ENCODE measurements at regions not wholly inside any gene's neighbourhood (a gene's known extent, or its start where the extent isn't known, plus 50 kb on each side); places are given as distances from the start of the nearest gene placed in this dataset.
"Not testable (repeated sequence)": the region's sequence is repeated elsewhere in the genome, so short reads cannot be mapped to it uniquely, and the experiment has no call there.

DNA sequence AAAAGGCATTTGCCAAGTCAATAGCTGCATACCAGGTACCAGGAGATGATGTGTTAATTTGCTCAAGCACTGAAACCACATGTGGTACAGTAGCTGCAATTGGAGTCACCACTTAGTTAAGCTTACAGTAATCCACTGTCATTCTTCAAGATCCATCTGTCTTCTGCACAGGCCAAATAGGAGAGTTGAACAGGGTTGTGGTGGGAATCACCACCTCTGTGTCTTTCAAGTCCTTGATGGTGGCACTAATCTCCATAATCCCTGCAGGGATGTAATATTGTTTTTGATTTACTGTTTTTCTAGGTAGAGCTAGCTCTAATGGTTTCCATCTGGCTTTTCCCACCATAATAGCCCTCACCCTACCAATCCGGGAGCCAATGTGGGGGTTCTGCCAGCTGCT lies 91.9 kb downstream of the FCRL5 start:
- ATAC-seq: no peak
- intact Hi-C loops (cut with DNase I): no loop called here
- no peak for DNase-seq

DNA sequence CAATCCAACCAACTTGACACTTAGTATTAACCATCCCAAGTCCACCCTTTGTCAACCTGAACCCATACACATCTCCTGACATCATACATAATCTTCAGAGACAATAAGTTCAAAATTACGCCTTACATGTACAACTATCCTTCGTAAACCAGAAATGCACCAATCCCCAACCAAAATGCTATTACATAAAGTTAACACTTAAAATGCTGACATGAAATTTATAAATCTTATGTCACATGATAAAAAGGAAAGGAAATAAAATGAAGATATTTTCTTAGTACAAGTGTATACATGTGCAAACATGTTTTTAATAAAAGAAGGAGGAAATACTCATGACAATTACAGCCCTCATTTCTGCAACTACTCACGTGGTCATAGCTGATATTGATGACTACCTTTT lies 95.0 kb downstream of the FCRL5 start:
- DNase-seq: no peak
- ATAC-seq: no peak
- intact Hi-C loops (cut with DNase I): no loop called here

DNA sequence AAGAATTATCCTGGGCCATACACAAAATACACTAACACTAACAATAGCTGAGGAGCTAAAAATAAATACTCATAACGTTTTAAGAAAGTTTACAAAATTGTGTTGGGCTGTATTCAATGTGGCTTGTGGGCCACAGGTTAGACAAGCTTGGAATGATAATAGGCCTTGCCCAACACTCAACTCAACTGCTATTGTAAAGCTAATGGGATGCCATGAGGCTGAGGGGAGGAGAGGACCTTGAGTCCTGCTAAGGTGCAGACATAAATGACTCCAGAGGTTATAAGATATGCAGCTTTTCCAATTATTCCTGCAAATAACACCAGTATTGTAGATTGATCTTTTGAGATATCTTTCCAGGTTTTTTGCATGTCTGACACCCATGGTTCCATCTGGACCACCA lies 97.0 kb downstream of the FCRL5 start:
- ATAC-seq: no peak
- intact Hi-C loops (cut with DNase I): no loop called here
- no peak for DNase-seq

DNA sequence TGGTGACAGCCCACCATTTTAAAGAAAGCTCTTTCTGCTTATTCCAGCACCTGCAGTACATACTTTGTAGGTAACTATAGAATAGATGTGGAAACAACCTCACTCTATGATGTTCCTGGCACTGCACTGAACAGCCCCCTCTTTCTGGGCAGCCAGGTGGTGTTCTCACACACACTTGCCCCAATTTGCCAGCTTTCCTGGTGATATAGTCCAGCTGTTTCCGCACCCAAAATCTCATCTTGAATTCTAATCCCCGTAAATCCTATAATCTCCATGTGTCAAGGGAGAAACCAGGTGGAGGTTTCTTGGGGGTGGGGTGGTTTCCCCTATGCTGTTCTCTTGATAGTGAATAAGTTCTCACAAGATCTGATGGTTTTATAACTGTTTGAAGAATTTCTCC lies 102.2 kb downstream of the FCRL5 start:
- ATAC-seq (no peak), DNase-seq (no peak)
- intact Hi-C loops (cut with DNase I): no loop called here

DNA sequence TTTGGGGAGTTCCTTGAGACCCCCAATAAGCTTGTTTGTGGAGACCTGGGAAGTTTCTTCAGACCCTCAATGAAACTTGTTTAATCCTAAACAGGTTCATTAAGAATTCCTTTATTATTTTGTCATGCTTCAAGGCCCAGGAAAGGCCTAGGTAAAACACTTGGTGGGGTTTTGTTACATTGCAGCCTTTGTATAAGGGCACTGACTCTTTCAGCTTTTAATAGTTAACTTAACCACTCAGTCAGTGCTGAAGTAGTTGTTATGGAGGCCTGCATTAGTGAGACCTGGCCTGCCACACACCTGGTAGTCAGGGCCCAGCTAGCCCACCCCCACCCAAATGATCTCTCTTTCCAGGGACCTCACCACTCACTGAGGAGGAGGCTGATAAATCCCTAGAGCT lies 103.7 kb downstream of the FCRL5 start:
- intact Hi-C loops (cut with DNase I): no loop called here
- DNase-seq (no peak), ATAC-seq (no peak)

DNA sequence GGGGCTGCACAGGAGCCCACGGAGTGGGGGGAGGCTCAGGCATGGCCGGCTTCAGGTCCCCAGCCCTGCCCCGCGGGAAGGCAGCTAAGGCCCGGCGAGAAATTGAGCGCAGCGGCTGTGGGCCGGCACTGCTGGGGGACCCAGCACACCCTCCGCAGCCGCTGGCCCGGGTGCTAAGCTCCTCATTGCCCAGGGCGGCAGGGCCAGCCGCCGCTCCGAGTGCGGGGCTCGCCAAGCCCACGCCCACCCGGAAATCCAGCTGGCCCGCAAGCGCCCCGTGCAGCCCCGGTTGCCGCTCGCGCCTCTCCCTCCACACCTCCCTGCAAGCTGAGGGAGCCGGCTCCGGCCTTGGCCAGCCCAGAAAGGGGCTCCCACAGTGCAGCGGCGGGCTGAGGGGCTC lies 106.0 kb downstream of the FCRL5 start:
- DNase-seq; ATAC-seq; intact Hi-C loops (cut with DNase I): not testable (repeated sequence)

DNA sequence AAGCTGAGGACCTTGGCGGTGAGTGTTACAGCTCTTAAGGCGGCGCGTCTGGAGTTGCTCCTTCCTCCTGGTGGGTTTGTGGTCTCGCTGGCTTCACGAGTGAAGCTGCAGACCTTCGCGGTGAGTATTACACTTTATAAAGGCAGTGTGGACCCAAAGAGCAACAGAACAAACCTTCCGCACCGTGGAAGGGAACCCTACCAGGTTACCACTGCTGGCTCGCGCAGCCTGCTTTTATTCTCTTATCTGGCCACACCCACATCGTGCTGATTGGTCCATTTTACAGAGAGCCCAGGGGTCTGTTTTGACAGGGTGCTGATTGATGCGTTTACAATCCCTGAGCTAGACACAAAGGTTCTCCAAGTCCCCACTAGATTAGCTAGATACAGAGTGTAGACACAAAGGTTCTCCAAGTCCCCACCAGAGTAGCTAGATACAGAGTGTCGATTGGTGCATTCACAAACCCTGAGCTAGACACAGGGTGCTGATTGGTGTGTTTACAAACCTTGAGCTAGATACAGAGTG lies 106.6 kb downstream of the FCRL5 start:
- ATAC-seq; DNase-seq; intact Hi-C loops (cut with DNase I): not testable (repeated sequence)

DNA sequence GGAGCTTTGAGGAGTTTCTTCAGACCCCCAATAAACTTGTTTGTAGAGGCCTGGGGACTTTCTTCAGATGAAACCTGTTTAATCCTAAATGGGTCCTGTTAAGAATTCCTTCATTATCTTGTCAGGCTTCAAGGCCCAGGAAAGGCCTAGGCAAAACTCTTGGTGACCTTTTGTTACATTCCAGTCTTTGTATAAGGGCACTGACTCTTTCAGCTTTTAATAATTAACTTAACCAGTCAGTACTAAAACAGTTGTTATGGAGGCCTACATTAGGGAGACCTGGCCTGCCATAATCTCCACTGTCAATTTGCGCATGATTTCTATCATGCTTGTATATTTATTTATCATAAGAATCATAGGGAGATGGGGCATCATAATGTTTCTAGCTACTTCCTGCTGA lies 110.2 kb downstream of the FCRL5 start:
- DNase-seq (no peak), ATAC-seq (no peak)
- intact Hi-C loops (cut with DNase I): no loop called here

DNA sequence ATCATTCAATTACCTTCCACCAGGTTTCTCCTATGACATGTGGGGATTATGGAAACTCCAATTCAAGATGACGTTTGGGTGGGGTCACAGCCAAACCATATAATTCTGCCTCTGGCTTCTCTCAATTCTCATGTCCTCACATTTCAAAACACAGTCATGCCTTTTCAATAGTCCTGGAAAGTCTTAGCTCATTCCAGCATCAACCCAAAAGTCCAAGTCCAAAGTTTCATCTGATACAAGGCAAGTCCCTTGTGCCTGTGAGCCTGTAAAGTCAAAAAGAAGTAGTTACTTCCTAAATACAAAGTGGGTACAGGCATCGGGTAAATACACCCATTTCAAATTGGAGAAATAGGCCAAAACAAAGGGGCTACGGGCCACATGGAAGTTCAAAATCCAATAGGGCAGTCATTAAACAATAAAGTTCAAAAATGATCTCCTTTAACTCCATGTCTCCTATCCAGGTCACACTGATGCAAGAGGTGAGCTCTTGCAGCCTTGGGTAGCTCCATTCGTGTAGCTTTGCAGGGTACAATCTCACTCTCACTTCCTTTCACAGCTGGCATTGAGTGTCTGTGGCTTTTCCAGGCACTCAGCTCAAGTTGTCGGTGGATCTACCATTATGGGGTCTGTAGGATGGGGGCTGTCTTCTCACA lies 112.9 kb downstream of the FCRL5 start:
- ATAC-seq (no peak), DNase-seq (no peak)
- intact Hi-C loops (cut with DNase I): no loop called here

DNA sequence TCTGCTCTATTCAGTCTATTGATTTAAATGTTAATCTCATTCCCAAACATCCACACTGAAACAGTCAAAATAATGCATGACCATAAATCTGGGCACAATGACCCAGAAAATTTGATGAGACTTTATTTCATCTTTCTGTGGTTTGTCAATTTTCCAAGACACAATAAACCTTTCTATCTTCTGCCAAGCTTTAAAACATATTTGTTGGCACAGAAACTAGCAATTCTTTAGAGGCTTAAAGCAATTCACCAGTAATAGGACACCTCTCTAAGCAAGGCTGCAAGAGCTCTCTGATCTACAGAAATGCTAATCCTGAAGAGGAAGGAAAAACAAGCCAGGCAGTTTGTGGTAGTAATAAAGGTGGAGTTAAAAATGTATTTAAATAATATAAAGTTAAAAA lies 113.7 kb downstream of the FCRL5 start:
- intact Hi-C loops (cut with DNase I): no loop called here
- ATAC-seq: no peak
- no peak for DNase-seq

DNA sequence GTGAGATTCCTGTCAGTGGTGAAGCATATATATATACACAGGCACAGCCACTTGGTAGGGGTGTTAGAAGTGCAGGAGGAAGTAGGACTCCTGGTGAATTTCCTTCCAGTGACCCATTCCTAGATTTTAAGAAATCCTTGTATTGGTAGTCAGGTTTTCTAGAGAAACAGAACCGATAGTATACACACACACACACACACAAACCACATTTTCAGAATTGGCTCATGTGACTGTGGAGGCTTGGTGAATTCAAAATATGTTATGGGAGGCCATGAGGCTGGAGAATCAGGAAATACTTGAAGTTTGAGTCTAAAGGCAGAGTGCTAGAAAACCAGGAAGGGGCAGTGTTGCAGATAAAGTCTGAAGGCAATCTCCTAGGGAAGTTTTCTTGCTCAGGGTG lies 114.2 kb downstream of the FCRL5 start:
- ATAC-seq: no peak
- DNase-seq: no peak
- intact Hi-C loops (cut with DNase I): no loop called here

DNA sequence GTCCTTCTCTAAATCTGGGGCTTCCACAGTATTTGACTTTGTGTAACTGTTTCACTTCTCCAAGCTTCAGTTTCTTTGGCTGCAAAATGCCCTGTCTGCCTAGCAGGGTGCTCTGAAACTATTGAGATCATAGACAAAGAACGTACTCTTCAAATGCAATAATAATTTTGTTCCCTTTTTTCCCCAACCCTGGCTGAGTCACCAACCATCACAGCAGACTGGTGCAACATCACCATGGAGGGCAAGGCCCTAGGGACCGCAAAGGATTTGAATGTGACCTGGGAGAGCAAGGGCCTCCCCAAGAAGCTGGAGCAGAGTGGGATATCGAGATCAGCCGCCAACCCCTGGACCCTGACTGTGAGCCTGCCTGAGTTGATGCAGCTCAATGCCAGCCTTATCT lies 115.0 kb downstream of the FCRL5 start:
- DNase-seq: no peak
- intact Hi-C loops (cut with DNase I): no loop called here
- ATAC-seq: peak in 1 of 2 donors; percentile 38

DNA sequence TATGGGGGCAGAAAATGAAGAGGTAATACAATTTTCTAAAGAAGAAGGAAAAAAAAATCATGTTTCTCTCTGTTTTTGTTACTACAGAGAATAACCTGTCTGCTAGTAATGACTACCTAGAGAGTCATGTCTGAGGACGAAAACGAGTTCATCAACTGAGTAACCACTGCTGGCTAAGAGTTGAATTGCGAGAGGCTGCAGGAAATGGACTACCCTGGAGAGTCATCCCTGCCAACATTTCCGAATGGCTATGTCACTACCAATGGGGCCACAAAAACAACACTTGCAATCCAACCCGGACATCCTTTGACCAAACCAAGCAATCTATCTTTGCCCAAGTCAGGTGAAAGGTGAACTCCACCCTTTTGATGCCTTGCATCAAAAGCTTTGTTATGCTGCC lies 120.6 kb downstream of the FCRL5 start:
- no peak for DNase-seq

DNA sequence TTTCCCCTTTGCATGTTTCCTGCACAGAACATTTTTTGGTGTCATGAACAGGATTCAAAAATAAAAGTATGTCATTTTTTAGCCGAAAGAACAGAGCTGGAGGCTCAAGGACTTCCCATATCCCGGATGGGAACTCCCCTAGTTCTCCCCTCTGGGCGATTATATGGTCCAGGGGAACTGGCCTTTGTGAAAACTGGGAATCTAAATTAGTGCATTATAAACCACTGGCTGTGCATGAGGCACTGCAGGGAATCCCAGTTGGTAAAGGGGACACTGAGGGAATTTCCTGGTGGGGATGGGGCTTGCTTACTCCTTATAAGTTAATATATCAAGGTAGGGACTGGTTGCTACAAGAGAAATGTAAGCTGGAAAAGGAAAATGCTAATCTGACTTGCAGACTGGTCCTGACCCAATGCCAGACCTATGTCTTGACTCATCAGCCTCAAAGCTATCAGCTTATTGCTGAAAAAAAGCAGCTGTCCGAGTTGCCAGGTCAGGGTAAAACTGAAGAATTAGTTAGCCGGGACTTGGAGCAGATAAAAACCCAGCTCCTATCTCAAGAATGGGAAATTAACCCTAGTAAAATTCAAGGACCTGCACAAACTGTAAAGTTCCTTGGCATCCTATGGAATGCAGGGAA lies 122.6 kb downstream of the FCRL5 start:
- ATAC-seq (peak in 1 of 2 donors; percentile 41), DNase-seq (no peak)
- intact Hi-C loops (cut with DNase I): no loop called here

More for the DNA sequence above, 120.6 kb downstream of the FCRL5 start:
- ATAC-seq: no peak
- intact Hi-C loops (cut with DNase I): no loop called here

DNA sequence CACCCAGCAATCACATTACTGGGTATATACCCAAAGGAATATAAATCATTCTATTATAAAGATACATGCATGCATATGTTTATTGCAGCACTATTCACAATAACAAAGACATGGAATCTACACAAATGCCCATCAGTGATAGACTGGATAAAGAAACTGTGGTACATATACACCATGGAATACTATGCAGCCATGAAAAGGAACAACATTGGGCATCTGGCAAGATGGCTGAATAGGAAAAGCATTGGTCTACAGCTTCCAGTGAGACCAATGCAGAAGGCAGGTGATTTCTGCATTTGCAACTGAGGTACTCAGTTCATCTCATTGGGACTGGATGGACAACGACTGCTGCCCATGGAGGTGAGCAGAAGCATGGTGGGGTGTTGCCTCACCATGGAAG lies 128.6 kb downstream of the FCRL5 start:
- ATAC-seq; intact Hi-C loops (cut with DNase I); DNase-seq: not testable (repeated sequence)

DNA sequence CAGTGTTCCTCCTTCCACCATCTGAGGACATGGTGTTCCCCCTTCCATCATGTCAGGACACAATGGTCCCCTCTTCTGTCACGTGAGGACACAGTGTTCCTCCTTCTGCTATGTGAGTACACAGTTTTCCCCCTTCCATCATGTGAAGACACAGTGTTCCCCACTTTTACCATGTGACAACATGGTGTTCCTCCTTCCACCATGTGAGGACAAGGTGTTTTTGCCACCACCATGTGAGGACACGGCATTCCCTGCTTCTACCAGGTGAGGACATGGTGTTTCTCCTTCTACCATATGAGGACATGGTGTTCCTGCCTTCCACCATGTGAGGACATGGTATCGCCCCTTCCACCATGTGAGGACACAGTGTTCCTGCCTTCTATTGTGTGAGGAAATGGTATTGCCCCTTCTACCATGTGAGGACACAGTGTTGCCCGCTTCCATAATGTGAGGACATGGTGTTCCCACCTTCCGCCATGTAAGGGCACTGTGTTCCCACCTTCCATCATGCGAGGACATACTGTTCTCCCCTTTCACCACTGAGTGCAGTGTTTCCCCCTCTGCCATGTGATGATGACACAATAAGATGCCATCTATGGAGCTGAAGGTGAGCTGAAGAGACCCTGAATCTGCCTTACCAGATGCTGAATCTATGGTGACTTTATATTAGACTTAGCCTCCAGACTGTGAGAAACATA lies 132.3 kb downstream of the FCRL5 start:
- no peak for ATAC-seq
- intact Hi-C loops (cut with DNase I): no loop called here

DNA sequence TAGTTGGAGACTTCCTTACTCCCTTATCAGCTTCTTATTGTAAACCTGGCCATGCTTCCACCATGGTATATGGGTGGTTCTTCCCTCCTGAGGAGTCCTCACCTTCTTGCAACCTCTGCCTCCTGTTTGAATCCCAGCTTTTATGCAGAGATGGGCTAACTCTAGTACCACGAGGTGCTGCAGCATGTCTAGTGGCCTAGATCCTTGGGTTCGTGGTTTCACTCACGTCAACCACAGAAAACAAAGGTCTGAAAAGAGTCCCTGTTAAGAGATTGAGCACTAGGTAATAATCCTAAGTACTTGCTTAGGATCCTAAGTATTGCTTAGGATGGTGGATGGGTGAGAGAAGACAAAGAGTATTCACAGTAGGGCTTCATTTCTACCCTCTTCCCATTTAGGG lies 133.7 kb downstream of the FCRL5 start:
- intact Hi-C loops (cut with DNase I): no loop called here
- DNase-seq (no peak), ATAC-seq (no peak)

More for the DNA sequence above, 132.3 kb downstream of the FCRL5 start:
- DNase-seq: no peak

DNA sequence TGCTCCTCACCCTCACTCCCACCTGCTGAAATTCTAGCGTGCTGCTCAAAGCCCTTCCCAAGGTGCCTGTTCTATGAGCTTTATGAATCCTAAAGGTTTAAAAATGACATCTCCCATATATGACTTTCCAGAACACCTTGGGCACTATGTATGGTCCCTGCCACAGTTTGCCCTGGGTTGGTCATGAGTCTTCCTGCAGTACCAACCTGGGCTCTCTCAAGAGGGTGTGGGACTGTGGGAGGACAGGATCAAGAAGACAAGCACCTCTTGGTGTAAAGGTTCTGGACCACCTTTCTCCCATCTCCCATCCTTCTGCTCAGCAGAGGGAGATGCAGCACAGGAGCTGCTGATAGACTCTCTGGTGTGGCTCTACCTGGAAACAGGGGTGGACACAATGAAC lies 134.1 kb downstream of the FCRL5 start:
- no peak for DNase-seq
- intact Hi-C loops (cut with DNase I): no loop called here
- ATAC-seq: no peak

DNA sequence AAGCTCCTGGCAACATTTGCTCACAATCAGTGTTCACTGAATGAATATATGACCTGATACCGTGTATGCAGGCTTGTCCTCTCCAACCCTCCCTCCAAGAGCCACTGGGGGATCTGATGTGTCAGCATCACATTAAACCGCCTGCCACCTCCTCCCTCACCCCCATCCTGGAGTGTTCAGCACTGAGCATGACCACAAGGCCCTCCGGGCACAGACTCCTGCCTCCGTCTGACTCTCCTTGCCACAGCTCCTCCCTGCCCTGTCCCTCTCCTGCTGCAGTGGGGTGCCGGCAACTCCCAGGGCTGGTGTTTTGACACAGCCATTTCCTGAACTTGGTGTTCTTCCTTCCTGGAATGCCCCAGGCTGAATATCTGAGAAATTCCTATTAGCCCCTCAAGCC lies 136.7 kb downstream of the FCRL5 start:
- intact Hi-C loops (cut with DNase I): no loop called here
- ATAC-seq: no peak
- DNase-seq: no peak

DNA sequence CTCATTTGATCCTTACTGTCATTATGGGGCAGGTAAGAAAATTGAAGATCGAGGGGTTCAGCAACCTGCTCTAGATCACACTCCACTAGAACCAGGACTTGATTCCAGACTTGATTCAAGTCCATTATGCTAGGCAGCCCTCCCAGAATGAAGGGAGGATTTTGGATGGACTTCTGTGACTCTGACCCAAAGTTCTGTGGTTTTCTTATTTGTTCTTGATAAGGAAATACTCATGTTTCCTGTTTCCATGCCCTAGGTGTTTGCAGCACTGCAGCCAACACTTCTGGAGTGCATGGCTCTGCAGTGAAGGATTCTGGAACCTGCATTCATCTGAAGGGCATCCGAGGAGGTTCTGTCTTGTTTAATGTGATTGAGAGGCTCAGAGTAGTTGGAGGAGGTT lies 140.0 kb downstream of the FCRL5 start:
- ATAC-seq (no peak), DNase-seq (no peak)
- intact Hi-C loops (cut with DNase I): no loop called here

DNA sequence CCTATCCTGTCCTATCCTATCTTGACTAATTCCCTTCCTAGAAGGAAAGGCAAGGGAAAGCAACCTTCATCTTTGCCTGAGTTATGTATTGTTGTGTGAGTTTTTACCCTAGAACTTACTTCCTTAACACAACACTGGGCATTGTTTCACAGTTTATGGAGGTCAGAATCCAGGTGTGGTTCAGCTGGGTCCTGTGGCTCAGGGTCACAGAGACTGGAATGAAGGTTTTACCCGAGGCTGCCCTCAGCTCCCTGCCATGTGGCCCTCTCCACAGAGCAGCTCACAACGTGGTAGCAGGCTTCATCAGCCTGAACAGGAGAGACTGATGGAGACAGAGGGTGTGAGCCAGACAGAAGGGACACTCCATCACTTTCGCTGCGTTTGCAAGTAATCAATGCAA lies 140.5 kb downstream of the FCRL5 start:
- intact Hi-C loops (cut with DNase I): no loop called here
- ATAC-seq (no peak), DNase-seq (no peak)
